Stimulated activated memory B cell treated with anti-CD40 and anti-IgM and Interleukin-4, amounts not matched to agents 10 μg/mL and 1 μg/mL and 100 μg/mL, for 72 hours (primary cell): ENCODE measurements at regions not wholly inside any gene's neighbourhood (a gene's known extent, or its start where the extent isn't known, plus 50 kb on each side); places are given as distances from the start of the nearest gene placed in this dataset.
"Not testable (repeated sequence)": the region's sequence is repeated elsewhere in the genome, so short reads cannot be mapped to it uniquely, and the experiment has no call there.

Source experiments
- ATAC-seq: fragments of 150-1000 bp; cut with Tn5 transposase; 2 replicates; pipeline ENCODE4 v1.10.0; 2021
- H3K27ac Mint-ChIP-seq: one replicate; pipeline ENCODE4 v1.8.0; 2022; ENCODE audit warnings: mild to moderate bottlenecking, mixed read lengths
- H3K27me3 Mint-ChIP-seq: one replicate; pipeline ENCODE4 v1.8.0; 2022; ENCODE audit warnings: mixed read lengths
- H3K36me3 Mint-ChIP-seq: one replicate; pipeline ENCODE4 v1.8.0; 2022; ENCODE audit warnings: mixed read lengths
- H3K4me1 Mint-ChIP-seq: one replicate; pipeline ENCODE4 v1.8.0; 2022; ENCODE audit warnings: mixed read lengths
- H3K4me3 Mint-ChIP-seq: one replicate; pipeline ENCODE4 v1.8.0; 2022; ENCODE audit warnings: mild to moderate bottlenecking, moderate library complexity, mixed read lengths
- H3K9me3 Mint-ChIP-seq: one replicate; pipeline ENCODE4 v1.8.0; 2022; ENCODE audit warnings: mixed read lengths

DNA sequence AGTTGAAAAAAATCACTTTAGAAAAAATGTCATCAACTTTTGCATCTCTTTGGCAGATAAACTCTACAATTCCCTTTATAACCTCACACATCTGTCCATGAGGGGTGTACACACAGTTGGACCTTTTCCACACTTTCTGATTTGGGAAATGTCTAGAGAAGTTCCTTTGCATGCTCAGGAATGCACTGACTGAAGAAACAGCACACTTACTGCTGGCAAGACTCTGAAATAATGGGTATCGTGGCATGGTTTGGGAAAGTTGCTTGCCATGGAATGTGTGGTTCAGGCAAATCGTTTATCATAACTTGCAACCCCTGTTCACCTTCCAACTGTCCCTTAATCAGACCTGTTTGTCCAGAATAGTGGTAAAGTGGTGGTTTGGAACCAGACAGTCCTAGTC is 135.3 kb upstream of the TGFBR2 start:
- no peak for ATAC-seq
- H3K4me1 Mint-ChIP-seq = peaks cover 39% of the 10 kb centered on the region
- H3K27ac Mint-ChIP-seq = no peak overlapping the region
- no peaks in the 10 kb centered on the region for H3K27me3 Mint-ChIP-seq
- H3K36me3 Mint-ChIP-seq = no peaks in the 10 kb centered on the region
- no peaks in the 10 kb centered on the region for H3K9me3 Mint-ChIP-seq
- H3K4me3 Mint-ChIP-seq = no peak overlapping the region

DNA sequence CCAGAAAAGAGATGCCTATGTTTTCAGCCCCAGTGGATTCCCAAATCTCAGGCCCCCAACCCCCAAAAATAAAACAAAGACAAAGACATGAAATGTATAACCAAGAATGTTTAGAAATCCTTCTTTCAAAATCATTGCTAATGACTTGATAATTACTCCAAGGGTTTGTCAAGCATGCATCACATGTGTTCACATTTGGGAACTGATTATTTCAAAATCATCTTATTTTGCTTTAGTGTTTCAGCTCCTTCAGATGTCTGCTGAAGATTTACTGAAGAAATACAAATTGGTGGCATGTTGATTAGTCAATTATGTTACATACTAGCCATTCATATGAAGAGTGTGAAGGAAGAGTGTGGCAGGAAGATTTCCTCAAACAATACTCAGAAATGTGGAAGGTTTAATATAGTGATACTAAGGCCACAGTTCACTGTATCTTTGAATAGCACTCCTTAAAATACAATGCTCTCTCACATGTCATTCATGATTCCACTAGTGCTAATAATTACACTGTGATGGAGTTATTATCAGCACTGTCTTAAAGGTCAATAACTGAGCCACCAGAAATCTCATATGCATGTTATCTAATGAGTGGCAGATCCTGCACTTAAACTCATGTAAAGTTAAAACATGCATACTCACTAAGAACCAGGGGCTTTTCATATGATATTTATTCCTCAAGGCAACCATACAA is 134.5 kb upstream of the TGFBR2 start:
- Mint-ChIP-seq H3K27ac (peak overlapping the region; percentile 72), H3K27me3 (no peaks in the 10 kb centered on the region), H3K4me3 (no peak overlapping the region), H3K9me3 (no peaks in the 10 kb centered on the region), H3K36me3 (no peaks in the 10 kb centered on the region), H3K4me1 (peaks cover 47% of the 10 kb centered on the region)
- no peak for ATAC-seq

GRCh38 chr3:30473374-30474051 is 132.9 kb upstream of the TGFBR2 start:
- Mint-ChIP-seq H3K4me1 (peaks cover 62% of the 10 kb centered on the region), H3K36me3 (no peaks in the 10 kb centered on the region), H3K27ac (peak overlapping the region; percentile 72), H3K27me3 (no peaks in the 10 kb centered on the region), H3K4me3 (no peak overlapping the region), H3K9me3 (no peaks in the 10 kb centered on the region)
- no peak for ATAC-seq

DNA sequence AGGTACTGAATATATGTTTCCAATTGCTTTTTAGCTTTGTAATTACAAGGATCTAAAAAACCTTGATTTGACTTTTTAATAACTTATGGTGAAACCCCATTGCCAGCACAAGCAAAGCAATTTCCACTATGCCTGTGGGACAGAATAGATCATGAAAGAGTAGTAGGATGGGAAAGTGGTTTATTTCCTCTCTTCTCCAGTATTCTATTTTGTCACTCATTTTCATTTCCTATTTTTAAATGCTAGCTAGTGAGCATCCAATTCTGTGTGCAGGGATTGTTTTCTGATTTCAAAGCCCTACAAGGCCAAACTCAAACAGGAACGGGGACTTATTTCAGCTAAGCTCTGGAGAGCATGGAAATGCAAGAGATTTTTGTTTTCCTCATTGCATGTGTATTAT is 132.0 kb upstream of the TGFBR2 start:
- Mint-ChIP-seq H3K27me3 (no peaks in the 10 kb centered on the region), H3K36me3 (peaks cover 3% of the 10 kb centered on the region), H3K4me1 (peaks cover 63% of the 10 kb centered on the region), H3K9me3 (peaks cover 1% of the 10 kb centered on the region), H3K4me3 (peak overlapping the region; percentile 42), H3K27ac (peak overlapping the region; percentile 72)
- ATAC-seq = no peak

- ATAC-seq = peak; percentile 97
- peak overlapping the region; percentile 72 for H3K27ac Mint-ChIP-seq
- H3K4me3 Mint-ChIP-seq = peak overlapping the region; percentile 42
- H3K27me3 Mint-ChIP-seq = no peaks in the 10 kb centered on the region
- H3K9me3 Mint-ChIP-seq = peaks cover 6% of the 10 kb centered on the region
- H3K4me1 Mint-ChIP-seq = peaks cover 63% of the 10 kb centered on the region
- peaks cover 7% of the 10 kb centered on the region for H3K36me3 Mint-ChIP-seq
Observed at GRCh38 chr3:30475038-30475808, 131.2 kb upstream of the TGFBR2 start.

- H3K36me3 Mint-ChIP-seq = peaks cover 7% of the 10 kb centered on the region
- H3K4me3 Mint-ChIP-seq = no peak overlapping the region
- H3K27me3 Mint-ChIP-seq = no peaks in the 10 kb centered on the region
- ATAC-seq = no peak
- H3K9me3 Mint-ChIP-seq = peaks cover 6% of the 10 kb centered on the region
- peaks cover 57% of the 10 kb centered on the region for H3K4me1 Mint-ChIP-seq
- H3K27ac Mint-ChIP-seq = peak overlapping the region; percentile 72
Observed at GRCh38 chr3:30475809-30476178, 130.6 kb upstream of the TGFBR2 start.

- H3K27ac Mint-ChIP-seq = peak overlapping the region; percentile 72
- no peak overlapping the region for H3K4me3 Mint-ChIP-seq
- peaks cover 57% of the 10 kb centered on the region for H3K4me1 Mint-ChIP-seq
- H3K36me3 Mint-ChIP-seq = peaks cover 7% of the 10 kb centered on the region
- ATAC-seq = peak; percentile 32
- no peaks in the 10 kb centered on the region for H3K27me3 Mint-ChIP-seq
- peaks cover 6% of the 10 kb centered on the region for H3K9me3 Mint-ChIP-seq
Observed at GRCh38 chr3:30476368-30477084, 129.9 kb upstream of the TGFBR2 start.

GRCh38 chr3:30477149-30477921 is 129.1 kb upstream of the TGFBR2 start:
- Mint-ChIP-seq H3K9me3 (peaks cover 6% of the 10 kb centered on the region), H3K4me3 (peak overlapping the region; percentile 3), H3K4me1 (peaks cover 57% of the 10 kb centered on the region), H3K27me3 (no peaks in the 10 kb centered on the region), H3K36me3 (peaks cover 7% of the 10 kb centered on the region), H3K27ac (peak overlapping the region; percentile 61)
- no peak for ATAC-seq

DNA sequence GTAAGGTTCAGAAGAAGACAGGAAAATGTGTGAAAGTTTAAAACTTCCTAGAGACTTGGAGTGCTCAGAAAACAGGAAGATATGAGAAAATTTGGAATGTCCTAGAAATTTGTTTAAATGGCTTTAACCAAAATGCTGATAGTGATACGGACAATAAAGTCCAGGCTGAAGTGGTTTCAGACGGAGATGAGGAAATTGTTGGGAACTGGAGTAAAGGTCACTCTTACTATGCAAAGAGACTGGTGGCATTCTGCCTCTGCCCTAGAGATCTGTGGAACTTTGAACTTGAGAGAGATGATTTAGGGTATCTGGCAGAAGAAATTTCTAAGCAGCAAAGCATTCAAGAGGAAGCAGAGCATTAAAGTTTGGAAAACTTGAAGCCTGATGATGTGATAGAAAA is 126.7 kb upstream of the TGFBR2 start:
- H3K27me3 Mint-ChIP-seq, H3K9me3 Mint-ChIP-seq, ATAC-seq, H3K4me3 Mint-ChIP-seq, H3K36me3 Mint-ChIP-seq: not testable (repeated sequence)
- Mint-ChIP-seq H3K27ac (peak overlapping the region; percentile 61), H3K4me1 (peaks cover 44% of the 10 kb centered on the region)

GRCh38 chr3:30480156-30480555 is 126.2 kb upstream of the TGFBR2 start:
- H3K36me3 Mint-ChIP-seq, H3K4me3 Mint-ChIP-seq, H3K9me3 Mint-ChIP-seq, H3K27me3 Mint-ChIP-seq, ATAC-seq: not testable (repeated sequence)
- Mint-ChIP-seq H3K27ac (peak overlapping the region; percentile 61), H3K4me1 (peaks cover 40% of the 10 kb centered on the region)

- ATAC-seq = no peak
- Mint-ChIP-seq H3K36me3 (peaks cover 7% of the 10 kb centered on the region), H3K27me3 (no peaks in the 10 kb centered on the region), H3K4me1 (peaks cover 36% of the 10 kb centered on the region), H3K9me3 (peaks cover 6% of the 10 kb centered on the region), H3K27ac (peak overlapping the region; percentile 6), H3K4me3 (no peak overlapping the region)
Observed at GRCh38 chr3:30480587-30480986, 125.8 kb upstream of the TGFBR2 start.

GRCh38 chr3:30481241-30481640 is 125.2 kb upstream of the TGFBR2 start:
- no peak for ATAC-seq
- peaks cover 29% of the 10 kb centered on the region for H3K4me1 Mint-ChIP-seq
- H3K27ac Mint-ChIP-seq = peak overlapping the region; percentile 6
- H3K4me3 Mint-ChIP-seq = no peak overlapping the region
- H3K27me3 Mint-ChIP-seq = no peaks in the 10 kb centered on the region
- H3K9me3 Mint-ChIP-seq = peaks cover 6% of the 10 kb centered on the region
- H3K36me3 Mint-ChIP-seq = peaks cover 7% of the 10 kb centered on the region

DNA sequence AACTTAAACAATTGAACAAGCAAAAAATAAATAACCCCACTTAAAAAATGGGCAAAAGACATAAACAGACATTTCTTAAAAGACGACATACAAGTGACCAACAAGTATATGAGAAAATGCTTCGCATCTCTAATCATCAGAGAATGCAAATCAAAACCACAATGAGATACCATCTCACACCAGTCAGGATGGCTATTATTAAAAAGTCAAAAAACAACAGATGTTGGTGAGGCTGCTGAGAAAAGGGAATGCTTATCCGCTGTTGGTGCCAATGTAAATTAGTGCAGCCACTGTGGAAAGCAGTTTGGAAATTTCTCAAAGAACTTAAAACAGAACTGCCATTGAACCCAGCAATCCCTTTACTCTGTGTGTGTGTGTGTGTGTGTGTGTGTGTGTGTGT is 122.2 kb upstream of the TGFBR2 start:
- H3K4me1 Mint-ChIP-seq, H3K4me3 Mint-ChIP-seq, H3K27me3 Mint-ChIP-seq, ATAC-seq, H3K27ac Mint-ChIP-seq: not testable (repeated sequence)
- peaks cover 10% of the 10 kb centered on the region for H3K9me3 Mint-ChIP-seq
- peaks cover 15% of the 10 kb centered on the region for H3K36me3 Mint-ChIP-seq

DNA sequence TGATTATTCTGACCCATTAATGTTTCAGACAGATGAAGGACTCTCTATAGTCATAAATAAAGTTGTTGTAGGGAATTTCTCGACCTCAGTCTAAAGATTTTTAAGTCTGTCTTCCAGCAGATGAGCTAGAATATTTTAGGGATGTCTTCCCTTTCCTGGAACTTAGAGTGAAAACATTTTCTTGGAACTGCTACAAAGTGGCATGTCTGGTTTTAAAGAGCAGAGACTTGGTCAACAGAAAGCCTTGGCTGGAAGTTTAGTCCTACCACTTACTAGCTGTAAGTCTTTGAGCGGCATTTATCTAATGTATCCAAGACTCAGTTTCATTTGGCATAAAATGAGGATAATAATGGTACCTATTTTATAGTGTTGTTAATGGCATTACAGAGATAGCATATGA is 120.0 kb upstream of the TGFBR2 start:
- H3K36me3 Mint-ChIP-seq = peaks cover 13% of the 10 kb centered on the region
- no peak overlapping the region for H3K4me3 Mint-ChIP-seq
- no peak for ATAC-seq
- peaks cover 9% of the 10 kb centered on the region for H3K9me3 Mint-ChIP-seq
- H3K4me1 Mint-ChIP-seq = peaks cover 7% of the 10 kb centered on the region
- no peak overlapping the region for H3K27ac Mint-ChIP-seq
- H3K27me3 Mint-ChIP-seq = no peaks in the 10 kb centered on the region
